Caco-2 (cell line): ENCODE measurements at regions not wholly inside any gene's neighbourhood (a gene's known extent, or its start where the extent isn't known, plus 50 kb on each side); places are given as distances from the start of the nearest gene placed in this dataset.

Source experiments
- BruUV-seq: library from RNA; stranded (reverse); fragments of 400-500 nt; replicated peaks from 2 replicates; lab custom pipeline; 2021; lab: Mats Ljungman, UMichigan
- CTCF ChIA-PET: fragments of 300-600 bp; sonication (Branson Sonifier 250); formaldehyde crosslinking; loops from one replicate; lab custom pipeline; 2022; ENCODE audit warnings: antibody characterized with exemption; lab: Charles Lee
- POLR2A ChIA-PET: fragments of 300-600 bp; sonication (Branson Sonifier 250); formaldehyde crosslinking; loops from one replicate; lab custom pipeline; 2022; ENCODE audit warnings: antibody characterized with exemption; lab: Charles Lee
- DNase-seq, 2 experiments: peaks; one replicate each; pipeline versions ENCODE4 v3.0.0 to v3.0.0-alpha.2; 2020 to 2022
- H3K27me3 ChIP-seq: replicated peaks from 2 replicates; pipeline ENCODE4 v1.6.0; 2011; ENCODE audit warnings: low read length; ENCODE audit not compliant: control insufficient read depth, insufficient read depth
- H3K36me3 ChIP-seq: 2 replicates; pipeline ENCODE4 v1.5.1; 2011; ENCODE audit warnings: low read length; ENCODE audit not compliant: control insufficient read depth, insufficient read depth
- H3K4me1 ChIP-seq: fragments of 250-450 bp; sonication (Bioruptor Pico); 2 replicates; pipeline ENCODE4 v1.5.1; 2020; ENCODE audit warnings: mild to moderate bottlenecking
- H3K4me3 ChIP-seq: 2 replicates; pipeline ENCODE4 v1.5.1; 2011; ENCODE audit warnings: low read depth, mild to moderate bottlenecking, control low read depth, low read length
- H3K9me3 ChIP-seq: fragments of 250-450 bp; sonication (Bioruptor Pico); 2 replicates; pipeline ENCODE4 v1.5.1; 2020; ENCODE audit warnings: mild to moderate bottlenecking, moderate library complexity
- H3K27ac Mint-ChIP-seq: one replicate; pipeline ENCODE4 v1.8.0; 2022; ENCODE audit warnings: mixed read lengths; ENCODE audit not compliant: unreplicated experiment
- H3K27me3 Mint-ChIP-seq: one replicate; pipeline ENCODE4 v1.8.0; 2022; ENCODE audit warnings: mixed read lengths; ENCODE audit not compliant: insufficient read depth, unreplicated experiment
- H3K36me3 Mint-ChIP-seq: one replicate; pipeline ENCODE4 v1.8.0; 2022; ENCODE audit warnings: mild to moderate bottlenecking, mixed read lengths; ENCODE audit not compliant: insufficient read depth, unreplicated experiment
- H3K4me1 Mint-ChIP-seq: one replicate; pipeline ENCODE4 v1.8.0; 2022; ENCODE audit warnings: low read depth, mixed read lengths; ENCODE audit not compliant: unreplicated experiment
- H3K4me3 Mint-ChIP-seq: one replicate; pipeline ENCODE4 v1.8.0; 2022; ENCODE audit warnings: mild to moderate bottlenecking, moderate library complexity, mixed read lengths; ENCODE audit not compliant: unreplicated experiment
- H3K9me3 Mint-ChIP-seq: one replicate; pipeline ENCODE4 v1.8.0; 2022; ENCODE audit warnings: mixed read lengths; ENCODE audit not compliant: unreplicated experiment
- intact Hi-C: fragments of 100-400 bp; cut with micrococcal nuclease; formaldehyde crosslinking; loops from one replicate; pipeline ENCODE4 v1.10.0; 2022; ENCODE audit not compliant: unreplicated experiment
- TF ChIP-seq, protein P1 (sequence below), 2 experiments: fragments of 200-600 bp in 1 of 2; IDR thresholded peaks; 1 replicate in 1 of 2; 2 replicates in 1 of 2; pipeline versions ENCODE4 v1.5.1 to v1.8.0; 2011 to 2022; ENCODE audit warnings: antibody characterized with exemption in 1 of 2, control low read depth in 1 of 2, inconsistent platforms in 1 of 2, low read depth in 1 of 2, low read length in 1 of 2, mild to moderate bottlenecking in 1 of 2, moderate library complexity in 1 of 2; ENCODE audit not compliant: insufficient read depth in 1 of 2, severe bottlenecking in 1 of 2, unreplicated experiment in 1 of 2

DNA sequence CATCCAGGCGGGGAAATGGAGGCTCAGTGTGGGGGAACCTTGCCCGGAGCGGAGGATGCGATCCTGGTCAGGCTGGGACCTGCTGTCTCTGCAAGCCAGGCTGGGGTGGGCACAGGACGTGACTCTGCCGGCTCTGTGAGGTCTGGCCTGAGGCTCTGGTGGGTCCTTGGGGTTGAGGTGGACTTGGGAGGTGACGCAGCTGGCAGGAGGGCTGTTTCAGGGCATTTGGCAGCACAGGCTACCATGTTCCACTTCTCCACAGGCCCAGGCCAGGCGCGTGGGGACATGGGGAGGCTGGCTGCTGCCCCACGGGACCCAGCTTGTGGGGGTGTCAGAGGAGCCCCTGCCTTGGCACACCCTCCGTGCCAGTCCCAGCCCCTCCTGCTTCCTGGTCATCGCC is 1199.7 kb downstream of the BRD1 start:
- Mint-ChIP-seq H3K27ac (no peak overlapping the region), H3K27me3 (peaks cover 8% of the 10 kb centered on the region), H3K9me3 (no peaks in the 10 kb centered on the region), H3K4me1 (no peaks in the 10 kb centered on the region), H3K4me3 (no peak overlapping the region), H3K36me3 (no peaks in the 10 kb centered on the region)
- H3K27me3 ChIP-seq, result no peaks in the 10 kb centered on the region
- ChIA-PET CTCF (no interaction called here), POLR2A (no interaction called here)
- no peaks in the 10 kb centered on the region for H3K36me3 ChIP-seq
- DNase-seq, result no peak
- BruUV-seq, result no TSS peak
- H3K4me3 ChIP-seq, result no peak overlapping the region
- H3K9me3 ChIP-seq, result no peaks in the 10 kb centered on the region
- no peaks in the 10 kb centered on the region for H3K4me1 ChIP-seq
- TF ChIP-seq, protein P1, sequence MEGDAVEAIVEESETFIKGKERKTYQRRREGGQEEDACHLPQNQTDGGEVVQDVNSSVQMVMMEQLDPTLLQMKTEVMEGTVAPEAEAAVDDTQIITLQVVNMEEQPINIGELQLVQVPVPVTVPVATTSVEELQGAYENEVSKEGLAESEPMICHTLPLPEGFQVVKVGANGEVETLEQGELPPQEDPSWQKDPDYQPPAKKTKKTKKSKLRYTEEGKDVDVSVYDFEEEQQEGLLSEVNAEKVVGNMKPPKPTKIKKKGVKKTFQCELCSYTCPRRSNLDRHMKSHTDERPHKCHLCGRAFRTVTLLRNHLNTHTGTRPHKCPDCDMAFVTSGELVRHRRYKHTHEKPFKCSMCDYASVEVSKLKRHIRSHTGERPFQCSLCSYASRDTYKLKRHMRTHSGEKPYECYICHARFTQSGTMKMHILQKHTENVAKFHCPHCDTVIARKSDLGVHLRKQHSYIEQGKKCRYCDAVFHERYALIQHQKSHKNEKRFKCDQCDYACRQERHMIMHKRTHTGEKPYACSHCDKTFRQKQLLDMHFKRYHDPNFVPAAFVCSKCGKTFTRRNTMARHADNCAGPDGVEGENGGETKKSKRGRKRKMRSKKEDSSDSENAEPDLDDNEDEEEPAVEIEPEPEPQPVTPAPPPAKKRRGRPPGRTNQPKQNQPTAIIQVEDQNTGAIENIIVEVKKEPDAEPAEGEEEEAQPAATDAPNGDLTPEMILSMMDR (IDR thresholded peaks at IDR 0.05; ENCODE audit: insufficient read depth in 1 of 2, low read depth in 1 of 2, low read length in 1 of 2, severe bottlenecking in 1 of 2, unreplicated experiment in 1 of 2), result no peak
- intact Hi-C loops, result no loop called here

DNA sequence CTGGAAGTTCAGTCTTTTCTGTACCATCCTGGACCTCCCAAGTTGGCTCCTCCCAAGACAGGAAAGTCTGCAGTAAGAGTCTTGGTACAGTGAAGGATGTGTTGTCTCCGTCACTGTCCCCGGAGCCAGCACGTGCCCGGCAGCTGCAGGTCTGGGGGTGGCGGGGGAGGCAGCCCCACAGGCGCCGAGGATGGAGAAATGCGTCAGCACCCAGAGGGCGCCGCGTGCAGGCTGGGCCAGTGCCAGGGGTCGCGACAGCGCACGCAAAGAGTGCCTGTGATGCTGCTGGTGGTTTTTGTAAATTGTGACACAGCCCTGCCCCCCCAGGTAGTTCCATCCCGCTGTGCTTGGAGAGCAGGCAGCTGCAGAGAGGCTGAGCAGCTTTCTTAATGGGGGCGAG is 1200.5 kb downstream of the BRD1 start:
- H3K4me3 Mint-ChIP-seq, result no peak overlapping the region

DNA sequence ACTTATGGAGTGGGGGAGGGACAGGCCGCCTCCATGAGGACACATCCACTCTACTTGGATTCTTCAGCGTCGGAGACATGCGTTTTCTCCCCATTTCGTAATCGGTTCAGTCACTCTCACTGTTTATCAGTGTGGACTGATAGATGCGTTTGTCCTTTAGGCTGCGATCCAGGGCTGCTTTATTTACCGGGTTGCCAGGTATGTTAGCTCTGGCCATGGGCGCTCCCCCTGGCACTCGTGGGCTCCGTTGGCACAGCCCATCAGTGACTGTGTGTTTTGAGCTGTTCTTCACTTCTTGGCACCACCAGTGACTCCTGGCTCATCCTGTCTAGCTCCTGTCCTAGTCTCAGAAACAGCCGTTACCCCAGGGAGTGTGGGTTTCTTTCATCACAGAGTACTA is 1203.3 kb downstream of the BRD1 start:
- no peak for DNase-seq
- H3K27ac Mint-ChIP-seq, result no peak overlapping the region
- H3K36me3 Mint-ChIP-seq, result no peaks in the 10 kb centered on the region
- H3K4me1 Mint-ChIP-seq, result no peaks in the 10 kb centered on the region
- Histone ChIP-seq H3K4me3 (no peak overlapping the region), H3K36me3 (no peaks in the 10 kb centered on the region), H3K27me3 (no peaks in the 10 kb centered on the region), H3K9me3 (no peaks in the 10 kb centered on the region), H3K4me1 (no peaks in the 10 kb centered on the region)
- ChIA-PET CTCF (no interaction called here), POLR2A (no interaction called here)
- intact Hi-C loops, result no loop called here
- peaks cover 11% of the 10 kb centered on the region for H3K27me3 Mint-ChIP-seq
- H3K4me3 Mint-ChIP-seq, result no peak overlapping the region
- BruUV-seq, result no TSS peak
- no peaks in the 10 kb centered on the region for H3K9me3 Mint-ChIP-seq
- TF ChIP-seq, protein P1 (IDR thresholded peaks at IDR 0.05; ENCODE audit: insufficient read depth in 1 of 2, low read depth in 1 of 2, low read length in 1 of 2, severe bottlenecking in 1 of 2, unreplicated experiment in 1 of 2), result no peak

More for the DNA sequence above, 1200.5 kb downstream of the BRD1 start:
- no peaks in the 10 kb centered on the region for H3K4me1 ChIP-seq
- Mint-ChIP-seq H3K4me1 (no peaks in the 10 kb centered on the region), H3K27ac (no peak overlapping the region), H3K36me3 (no peaks in the 10 kb centered on the region), H3K9me3 (no peaks in the 10 kb centered on the region), H3K27me3 (peaks cover 8% of the 10 kb centered on the region)
- intact Hi-C loops, result no loop called here
- H3K4me3 ChIP-seq, result no peak overlapping the region
- no peaks in the 10 kb centered on the region for H3K9me3 ChIP-seq
- BruUV-seq, result no TSS peak
- ChIA-PET POLR2A (no interaction called here), CTCF (no interaction called here)
- TF ChIP-seq, protein P1 (IDR thresholded peaks at IDR 0.05; ENCODE audit: insufficient read depth in 1 of 2, low read depth in 1 of 2, low read length in 1 of 2, severe bottlenecking in 1 of 2, unreplicated experiment in 1 of 2), result no peak
- no peaks in the 10 kb centered on the region for H3K36me3 ChIP-seq
- DNase-seq, result no peak
- H3K27me3 ChIP-seq, result no peaks in the 10 kb centered on the region
